Large intestine (tissue), 3 donors: ENCODE measurements at regions not wholly inside any gene's neighbourhood (a gene's known extent, or its start where the extent isn't known, plus 50 kb on each side); places are given as distances from the start of the nearest gene placed in this dataset.
"Not testable (repeated sequence)": the region's sequence is repeated elsewhere in the genome, so short reads cannot be mapped to it uniquely, and the experiment has no call there.

Experiments
- DNase-seq, 2 donors: peaks; one replicate each; pipeline versions ENCODE4 v3.0.0 to v3.0.0-alpha.2; 2013
- H3K27ac ChIP-seq: one replicate; pipeline ENCODE4 v1.5.1; 2013; ENCODE audit warnings: low read length
- H3K27me3 ChIP-seq: 2 replicates; pipeline ENCODE4 v1.6.1; 2013; ENCODE audit warnings: low read length; ENCODE audit not compliant: control insufficient read depth, insufficient read depth
- H3K36me3 ChIP-seq: 2 replicates; pipeline ENCODE4 v1.6.1; 2013; ENCODE audit warnings: low read length; ENCODE audit not compliant: control insufficient read depth, insufficient read depth
- H3K4me1 ChIP-seq: one replicate; pipeline ENCODE4 v1.6.1; 2013; ENCODE audit warnings: low read length; ENCODE audit not compliant: control insufficient read depth, insufficient read depth
- H3K4me3 ChIP-seq: one replicate; pipeline ENCODE4 v1.5.1; 2013; ENCODE audit warnings: low read length
- H3K9me3 ChIP-seq: one replicate; pipeline ENCODE4 v1.6.1; 2013; ENCODE audit warnings: mild to moderate bottlenecking, low read depth, low read length, moderate library complexity; ENCODE audit not compliant: control insufficient read depth
- WGBS: methylation state at CpG from one replicate; pipeline ENCODE4 v1.1.5; 2013; ENCODE audit warnings: low lambda C conversion rate; ENCODE audit not compliant: insufficient coverage; 5-methylcytosine and 5-hydroxymethylcytosine counted together

DNA sequence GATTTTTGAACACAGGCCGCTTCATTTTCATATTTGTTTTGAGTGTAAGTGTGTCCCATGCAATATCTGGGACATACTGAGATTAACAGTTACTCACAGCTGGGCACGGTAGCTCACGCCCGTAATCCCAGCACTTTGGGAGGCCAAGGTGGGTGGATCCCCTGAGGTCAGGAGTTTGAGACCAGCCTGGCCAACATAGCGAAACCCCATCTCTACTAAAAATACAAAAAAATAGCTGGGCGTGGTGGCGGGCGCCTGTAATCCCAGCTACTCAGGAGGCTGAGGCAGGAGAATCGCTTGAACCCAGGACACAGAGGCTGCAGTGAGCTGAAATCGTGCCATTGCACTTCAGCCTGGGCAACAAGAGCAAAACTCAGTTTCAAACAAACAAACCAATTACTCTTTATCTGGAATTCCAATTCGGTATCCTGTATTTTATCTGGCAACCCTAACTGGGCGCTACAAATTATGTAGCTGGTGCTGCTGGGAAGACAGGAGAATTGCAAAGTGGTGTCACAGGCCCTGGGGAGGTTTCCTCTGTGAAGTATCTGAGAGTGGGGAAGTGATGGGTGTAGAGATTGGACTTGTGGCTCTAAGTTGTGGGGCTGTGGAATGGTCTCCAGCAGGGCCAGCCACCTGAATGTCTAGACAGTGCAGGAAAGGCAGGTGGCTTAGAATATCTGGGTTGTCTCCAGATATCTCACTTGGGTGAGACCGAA, 73.3 kb upstream of the SPRY4 start:
- not testable (repeated sequence) for H3K36me3 ChIP-seq, H3K4me3 ChIP-seq, DNase-seq, H3K27me3 ChIP-seq
- peaks cover 10% of the 10 kb centered on the region for H3K9me3 ChIP-seq
- H3K27ac ChIP-seq: peak overlapping the region; percentile 69
- WGBS: no CpG with 5 or more reads among the region's 13 CpGs
- H3K4me1 ChIP-seq: peaks cover 17% of the 10 kb centered on the region

DNA sequence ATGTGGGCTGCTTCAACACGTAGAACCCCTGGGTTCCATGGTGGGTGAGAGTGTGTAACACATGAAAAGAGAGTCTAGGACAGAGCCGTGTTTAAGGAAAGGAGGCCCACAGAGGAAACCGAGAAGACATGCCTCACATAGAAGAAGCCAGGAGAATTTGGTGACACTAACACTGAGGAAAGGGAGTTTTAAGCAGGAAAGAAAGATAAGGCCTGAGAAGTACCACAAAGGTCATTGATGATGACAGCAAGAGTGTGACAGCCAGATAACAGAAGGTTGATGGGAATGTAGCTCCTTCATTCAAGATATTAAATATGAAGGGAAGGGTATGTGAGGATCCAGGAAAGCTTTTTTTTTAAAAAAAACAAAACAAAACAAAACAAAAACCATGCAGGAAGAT, 72.4 kb upstream of the SPRY4 start:
- no peak overlapping the region for H3K4me3 ChIP-seq
- H3K36me3 ChIP-seq: no peaks in the 10 kb centered on the region
- 100% methylated on average over 3 of the region's 3 CpGs for WGBS
- H3K4me1 ChIP-seq: peaks cover 17% of the 10 kb centered on the region
- H3K27ac ChIP-seq: no peak overlapping the region
- DNase-seq: no peak
- H3K9me3 ChIP-seq: peaks cover 10% of the 10 kb centered on the region
- no peaks in the 10 kb centered on the region for H3K27me3 ChIP-seq

DNA sequence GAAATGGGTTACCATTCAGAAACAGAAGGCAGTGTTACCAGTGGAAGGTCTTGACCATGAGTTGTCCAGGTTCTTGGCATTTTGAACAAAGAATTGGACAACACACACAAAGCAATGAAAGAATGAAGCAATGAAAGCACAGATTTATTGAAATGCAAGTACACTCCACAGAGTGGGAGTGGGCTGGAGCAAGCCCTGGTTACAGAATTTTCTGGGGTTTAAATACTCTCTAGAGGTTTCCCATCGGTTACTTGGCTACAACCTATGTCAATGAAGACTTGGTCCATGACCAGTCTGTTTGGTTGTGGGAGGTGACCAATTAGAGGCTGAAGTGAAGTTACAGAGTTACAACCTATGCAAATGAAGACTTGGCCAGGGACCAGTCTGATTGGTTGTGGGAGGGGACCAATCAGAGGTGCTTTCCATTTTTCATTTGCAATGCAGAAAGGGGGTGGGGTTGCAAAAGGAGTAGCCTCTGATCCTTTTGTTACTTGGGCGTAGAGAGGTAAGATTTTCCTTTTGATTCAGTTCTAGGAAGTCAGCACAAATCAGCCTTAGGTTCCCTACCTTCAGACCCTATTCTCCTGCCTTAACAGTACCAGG, 71.7 kb upstream of the SPRY4 start:
- Histone ChIP-seq H3K36me3 (no peaks in the 10 kb centered on the region), H3K27me3 (no peaks in the 10 kb centered on the region), H3K4me3 (no peak overlapping the region), H3K9me3 (peaks cover 10% of the 10 kb centered on the region), H3K27ac (no peak overlapping the region), H3K4me1 (peaks cover 17% of the 10 kb centered on the region)
- no peak for DNase-seq
- WGBS: no CpG with 5 or more reads among the region's 2 CpGs

DNA sequence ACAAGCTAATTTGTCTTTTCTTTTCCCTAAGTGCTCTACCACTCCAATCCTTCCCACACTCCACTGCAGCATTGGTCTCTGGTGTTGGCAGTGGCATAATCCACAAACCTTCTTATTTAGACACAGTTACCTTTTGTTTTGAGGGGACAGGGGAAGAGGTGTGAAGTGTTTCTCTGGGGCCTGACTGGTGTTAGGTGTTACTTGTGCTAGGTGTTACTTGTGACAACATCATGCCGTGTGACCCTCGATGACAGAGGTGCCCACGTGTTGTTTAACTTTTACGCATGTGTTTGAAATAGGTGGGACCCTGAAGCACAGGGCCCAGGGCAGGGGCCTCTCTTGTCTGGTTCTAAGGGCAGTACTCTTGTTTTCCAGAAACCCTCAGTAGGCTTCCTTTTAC, 70.5 kb upstream of the SPRY4 start:
- DNase-seq: no peak
- H3K9me3 ChIP-seq: peaks cover 10% of the 10 kb centered on the region
- no CpG with 5 or more reads among the region's 4 CpGs for WGBS

DNA sequence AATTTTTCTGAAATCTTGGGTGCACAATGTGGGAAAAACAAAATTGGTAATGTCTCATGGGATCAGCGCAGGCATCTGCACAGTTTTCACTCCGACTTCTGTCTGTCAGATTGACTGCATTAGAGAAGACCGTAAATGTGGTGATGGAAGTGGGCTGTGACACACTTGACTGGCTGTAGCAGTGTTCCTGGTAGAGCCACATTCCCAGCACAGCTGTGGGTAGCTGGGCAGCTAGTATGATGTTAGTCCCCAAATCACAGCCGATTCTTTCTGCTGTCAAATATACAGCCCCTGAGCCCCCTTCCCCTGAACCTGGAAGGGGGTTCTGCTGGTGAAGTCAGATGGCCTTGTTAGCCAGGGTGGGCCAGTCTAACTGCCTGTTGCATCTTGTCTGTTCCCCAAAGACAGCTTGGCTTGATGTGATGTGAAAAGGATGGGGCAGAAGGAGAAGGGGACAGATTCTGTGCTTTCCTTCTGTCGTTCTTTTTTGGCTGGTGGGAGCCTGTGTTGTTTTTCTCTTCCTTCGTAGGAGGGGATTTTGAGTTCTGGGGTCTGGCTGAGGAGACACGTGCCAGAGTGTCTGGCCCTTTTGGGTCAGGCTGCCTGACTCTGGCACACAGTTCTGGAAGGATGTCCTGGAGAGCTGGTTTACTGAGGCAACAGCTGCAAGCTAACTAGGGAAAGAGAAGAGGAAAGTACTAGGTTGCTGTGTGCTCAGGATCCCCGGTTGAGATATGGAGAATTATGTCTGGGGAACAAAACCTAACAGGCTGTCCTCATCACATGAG, 66.4 kb upstream of the SPRY4 start:
- DNase-seq: no peak
- Histone ChIP-seq H3K4me3 (no peak overlapping the region), H3K36me3 (no peaks in the 10 kb centered on the region), H3K4me1 (peaks cover 19% of the 10 kb centered on the region), H3K27ac (peak overlapping the region; percentile 62), H3K9me3 (peaks cover 6% of the 10 kb centered on the region), H3K27me3 (no peaks in the 10 kb centered on the region)
- WGBS: no CpG with 5 or more reads among the region's 8 CpGs

More for the DNA sequence above, 70.5 kb upstream of the SPRY4 start:
- H3K4me1 ChIP-seq: peaks cover 20% of the 10 kb centered on the region
- H3K4me3 ChIP-seq: no peak overlapping the region
- no peaks in the 10 kb centered on the region for H3K27me3 ChIP-seq
- H3K27ac ChIP-seq: no peak overlapping the region
- H3K36me3 ChIP-seq: no peaks in the 10 kb centered on the region

DNA sequence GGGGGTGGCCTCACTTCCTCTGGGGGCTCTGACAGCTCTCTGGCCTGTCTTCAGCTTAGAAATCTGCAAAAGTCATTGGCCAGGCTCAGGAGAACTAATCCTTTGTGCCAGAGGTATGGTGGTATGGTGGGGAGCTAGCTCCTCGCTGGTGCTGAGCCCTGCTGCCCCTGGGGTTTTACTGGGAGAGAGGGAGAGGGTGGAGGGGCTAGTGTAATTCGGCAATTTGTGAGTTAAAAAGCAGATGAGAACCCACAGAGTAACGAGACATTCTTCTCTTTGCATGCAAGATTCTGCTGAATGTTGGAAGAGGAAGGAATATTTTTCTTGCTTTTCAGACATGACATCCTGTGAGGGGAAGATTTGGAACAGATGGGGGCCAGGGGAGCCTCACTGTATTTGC, 65.5 kb upstream of the SPRY4 start:
- H3K4me1 ChIP-seq: peaks cover 19% of the 10 kb centered on the region
- peaks cover 2% of the 10 kb centered on the region for H3K9me3 ChIP-seq
- no peaks in the 10 kb centered on the region for H3K27me3 ChIP-seq
- H3K4me3 ChIP-seq: no peak overlapping the region
- H3K36me3 ChIP-seq: no peaks in the 10 kb centered on the region
- peak overlapping the region; percentile 62 for H3K27ac ChIP-seq
- no CpG with 5 or more reads among the region's 3 CpGs for WGBS
- no peak for DNase-seq

DNA sequence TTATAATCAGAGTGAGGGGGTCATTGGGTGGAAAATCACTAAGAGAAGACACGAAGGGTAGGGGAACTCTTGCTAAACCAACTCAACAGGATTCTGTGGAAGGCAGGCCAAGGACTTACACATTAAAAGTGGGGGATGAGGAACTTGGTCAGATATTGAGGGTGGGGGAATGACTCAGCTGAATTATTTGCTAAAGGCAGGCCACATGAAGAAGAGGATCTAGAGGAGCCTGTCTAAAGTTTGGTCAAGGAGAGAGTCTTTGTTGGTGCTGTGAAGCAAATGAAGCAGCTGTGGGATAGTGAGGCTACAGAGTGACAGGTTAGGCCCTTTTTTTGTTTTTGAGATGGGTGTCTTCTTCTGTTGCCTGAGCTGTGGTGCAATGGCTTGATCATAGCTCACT, 63.9 kb upstream of the SPRY4 start:
- no peak overlapping the region for H3K4me3 ChIP-seq
- H3K36me3 ChIP-seq: no peaks in the 10 kb centered on the region
- no CpG with 5 or more reads among the region's 1 CpG for WGBS
- no peak overlapping the region for H3K27ac ChIP-seq
- no peak for DNase-seq
- no peaks in the 10 kb centered on the region for H3K9me3 ChIP-seq
- H3K27me3 ChIP-seq: no peaks in the 10 kb centered on the region
- H3K4me1 ChIP-seq: peaks cover 19% of the 10 kb centered on the region

DNA sequence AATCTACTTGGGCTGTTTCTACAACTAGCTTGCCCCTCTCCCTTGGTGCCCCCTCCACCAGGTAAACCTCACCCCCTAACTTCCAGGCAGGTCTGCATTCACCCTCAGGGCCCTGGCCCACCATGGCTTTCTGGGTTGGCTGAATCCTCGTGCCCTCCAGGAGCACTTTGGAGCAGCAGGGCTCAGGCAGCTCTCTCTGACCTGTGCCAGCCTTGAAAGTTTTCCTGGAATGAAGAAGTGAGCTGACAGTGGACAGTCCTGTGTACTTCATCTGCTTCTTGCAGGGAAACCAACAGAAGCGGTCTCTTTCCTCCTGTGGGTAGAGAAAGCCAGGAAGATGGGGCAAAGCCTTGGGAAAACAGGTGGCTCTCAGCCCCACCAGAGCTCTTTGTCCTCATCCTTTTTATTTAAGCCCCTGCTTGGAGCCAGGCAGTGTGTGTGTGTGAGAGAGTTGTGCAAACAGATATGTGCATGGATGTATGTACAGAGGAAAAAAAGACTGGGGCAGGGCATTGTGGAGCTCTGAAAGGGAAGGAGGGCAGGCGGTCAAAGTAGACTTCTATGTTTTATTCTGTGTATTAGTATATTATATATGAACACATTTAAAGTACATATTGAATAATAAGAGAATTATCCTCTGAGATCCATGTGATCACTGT, 62.3 kb upstream of the SPRY4 start:
- no peaks in the 10 kb centered on the region for H3K27me3 ChIP-seq
- H3K4me1 ChIP-seq: peaks cover 19% of the 10 kb centered on the region
- no peaks in the 10 kb centered on the region for H3K36me3 ChIP-seq
- no CpG with 5 or more reads among the region's 3 CpGs for WGBS
- no peak for DNase-seq
- no peak overlapping the region for H3K27ac ChIP-seq
- no peak overlapping the region for H3K4me3 ChIP-seq
- no peaks in the 10 kb centered on the region for H3K9me3 ChIP-seq

DNA sequence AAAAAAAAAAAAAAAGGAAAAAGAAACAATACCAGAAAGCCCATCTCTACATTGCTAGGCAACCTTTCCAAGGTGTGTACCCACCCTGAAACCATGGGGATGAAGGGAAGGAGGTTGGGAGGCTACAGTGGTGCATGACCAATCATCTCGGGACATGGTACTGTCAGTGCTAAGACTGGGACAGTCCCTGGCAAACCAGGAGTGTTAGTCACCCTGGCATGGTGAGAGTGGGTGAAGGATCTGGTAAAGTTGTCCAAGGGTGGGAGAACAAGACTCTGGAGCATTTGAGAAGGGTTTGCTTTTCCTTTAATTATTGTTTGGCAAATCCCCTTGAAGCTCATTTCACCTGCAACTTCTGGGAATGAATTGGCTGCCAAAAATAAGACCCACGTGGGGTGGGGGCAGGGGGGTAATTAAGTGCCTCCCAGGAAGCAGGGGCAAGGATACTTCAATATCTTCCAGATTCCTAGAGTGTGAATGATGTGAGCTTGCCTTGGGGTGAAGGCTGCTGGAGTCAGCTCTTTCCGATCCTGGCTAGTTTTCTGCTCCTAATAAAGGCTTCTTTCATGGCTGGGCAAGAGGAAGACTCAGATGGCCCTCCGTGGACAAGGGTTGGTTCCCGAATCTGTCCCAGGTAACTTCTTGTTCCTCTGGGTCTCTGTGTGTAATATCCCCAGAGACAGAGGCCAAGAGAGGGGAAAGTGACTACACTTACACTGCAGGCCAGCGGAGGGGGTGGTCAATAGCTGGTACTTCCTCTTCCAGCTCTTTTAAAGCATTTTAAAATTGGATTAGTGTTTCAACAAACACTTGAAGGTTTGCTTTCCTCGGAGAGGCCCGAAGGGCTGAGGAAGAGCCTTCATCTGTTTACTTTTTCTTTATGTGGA, 61.6 kb upstream of the SPRY4 start:
- no CpG with 5 or more reads among the region's 8 CpGs for WGBS
- Histone ChIP-seq H3K4me1 (peaks cover 19% of the 10 kb centered on the region), H3K27ac (no peak overlapping the region), H3K4me3 (no peak overlapping the region), H3K36me3 (no peaks in the 10 kb centered on the region), H3K9me3 (no peaks in the 10 kb centered on the region), H3K27me3 (no peaks in the 10 kb centered on the region)
- no peak for DNase-seq
